GM21528 (cell line): ENCODE measurements at regions not wholly inside any gene's neighbourhood (a gene's known extent, or its start where the extent isn't known, plus 50 kb on each side); places are given as distances from the start of the nearest gene placed in this dataset.
"Not testable (repeated sequence)": the region's sequence is repeated elsewhere in the genome, so short reads cannot be mapped to it uniquely, and the experiment has no call there.

ENCODE experiments used
- ATAC-seq: cut with Tn5 transposase; IDR thresholded peaks from one replicate; pipeline ENCODE4 v1.9.1; 2021; ENCODE audit warnings: mild to moderate bottlenecking, moderate library complexity; ENCODE audit not compliant: unreplicated experiment, low FRiP score

DNA sequence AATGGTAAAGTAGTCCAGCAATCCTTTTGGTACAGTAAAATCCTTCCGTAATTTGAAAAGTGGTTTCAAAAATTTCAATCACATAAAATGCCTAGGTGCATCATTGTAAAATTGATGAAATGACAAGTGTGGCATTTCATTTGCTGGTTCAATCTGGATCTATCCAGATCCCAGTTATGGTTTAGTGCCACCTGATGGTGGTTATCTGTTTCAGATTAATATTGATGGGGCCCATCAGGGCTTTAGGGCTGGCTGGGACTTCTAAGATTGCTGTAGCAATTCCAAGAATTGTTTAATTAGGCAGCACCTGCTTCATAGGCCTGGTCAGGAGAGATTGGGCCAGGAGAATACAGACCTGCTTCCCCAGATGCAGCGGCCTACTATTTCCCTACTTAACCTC is 55.5 kb upstream of the PIK3C3 start:
- no peak for ATAC-seq

DNA sequence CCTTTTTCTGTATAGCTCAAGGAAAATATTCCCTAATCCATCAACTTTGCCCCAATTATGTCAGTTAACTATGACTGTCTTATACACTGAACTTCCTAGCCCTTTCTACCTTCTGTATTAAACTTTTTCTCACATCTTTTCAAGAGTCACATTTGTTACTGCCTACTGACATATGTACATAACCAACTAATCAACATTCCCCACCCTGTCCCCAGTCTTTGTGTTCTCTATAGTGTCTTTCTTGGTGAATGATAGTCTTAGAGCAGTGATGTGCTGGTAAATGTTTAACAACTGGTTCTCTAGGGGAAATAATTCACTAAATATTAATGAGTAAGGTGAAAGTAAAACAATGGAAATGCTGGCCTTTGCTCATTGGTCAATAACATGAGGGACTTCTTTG is 61.6 kb upstream of the PIK3C3 start:
- no peak for ATAC-seq

DNA sequence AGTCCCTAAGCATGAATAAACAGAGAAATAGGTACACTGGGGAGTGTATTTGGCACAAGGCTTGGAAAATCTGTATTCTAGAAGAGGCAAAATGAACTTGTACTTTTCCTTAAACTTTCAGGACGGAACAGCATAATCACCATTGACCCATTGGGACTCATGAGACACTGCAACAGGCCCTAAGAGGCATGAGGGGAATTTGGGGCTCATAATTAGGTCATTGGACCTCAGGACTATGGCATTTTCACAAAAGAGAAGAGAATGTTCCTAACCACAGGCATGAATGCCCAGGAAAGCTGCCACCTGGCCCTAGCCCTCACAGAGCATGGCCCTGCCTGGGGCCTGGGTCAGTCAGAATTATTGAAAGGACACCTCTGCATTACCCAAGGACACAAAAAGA is 67.9 kb upstream of the PIK3C3 start:
- no peak for ATAC-seq

DNA sequence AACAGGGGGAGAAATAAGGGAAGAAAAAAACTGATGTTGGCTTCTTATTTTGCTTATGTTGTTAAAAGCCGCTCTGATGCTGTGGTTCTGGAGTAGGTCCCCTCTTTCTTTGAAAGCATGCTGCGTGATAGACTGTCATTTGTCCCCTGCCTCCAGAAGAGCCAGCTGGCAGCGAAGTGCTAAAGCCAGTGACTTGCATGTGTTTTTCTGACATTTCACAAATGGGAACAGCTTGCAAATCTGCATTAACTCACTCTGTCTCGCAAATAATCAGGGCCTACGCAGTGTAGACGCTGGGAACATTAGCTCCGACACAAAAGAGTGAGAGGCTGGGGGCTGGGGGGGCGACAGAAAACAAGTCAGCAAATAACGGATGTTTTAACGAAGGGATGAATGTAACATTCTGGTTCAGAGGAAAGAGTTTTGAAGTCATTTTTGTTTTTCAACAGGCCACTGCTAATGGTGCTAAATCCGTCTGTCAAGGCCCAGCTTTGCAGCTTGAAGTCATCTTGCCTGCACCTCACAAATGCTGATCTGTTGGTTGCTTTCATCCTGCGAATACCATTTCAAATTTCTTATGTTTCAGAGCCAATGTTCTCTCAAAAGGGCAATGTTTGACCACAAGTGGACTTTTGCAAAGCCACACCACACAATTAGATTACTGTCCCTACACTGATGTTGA is 68.8 kb upstream of the PIK3C3 start:
- ATAC-seq: no peak

DNA sequence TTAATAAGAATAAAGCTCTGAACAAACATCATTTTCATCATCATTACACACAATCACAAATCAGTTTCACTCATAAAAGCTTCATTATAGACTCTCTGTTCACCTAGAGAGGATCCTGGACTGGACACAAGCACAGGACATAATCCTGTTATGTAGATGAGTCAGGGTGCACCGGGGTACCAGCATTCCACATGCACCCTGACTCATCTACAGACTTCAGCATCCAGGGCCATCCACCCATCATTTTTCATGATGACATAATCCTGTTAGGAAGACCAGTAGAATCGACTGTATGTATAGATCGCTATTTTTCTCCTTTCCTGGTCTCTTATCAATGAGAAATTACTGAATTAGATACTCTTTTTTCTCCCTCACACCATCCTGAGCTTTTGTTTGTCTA is 73.7 kb upstream of the PIK3C3 start:
- no peak for ATAC-seq

DNA sequence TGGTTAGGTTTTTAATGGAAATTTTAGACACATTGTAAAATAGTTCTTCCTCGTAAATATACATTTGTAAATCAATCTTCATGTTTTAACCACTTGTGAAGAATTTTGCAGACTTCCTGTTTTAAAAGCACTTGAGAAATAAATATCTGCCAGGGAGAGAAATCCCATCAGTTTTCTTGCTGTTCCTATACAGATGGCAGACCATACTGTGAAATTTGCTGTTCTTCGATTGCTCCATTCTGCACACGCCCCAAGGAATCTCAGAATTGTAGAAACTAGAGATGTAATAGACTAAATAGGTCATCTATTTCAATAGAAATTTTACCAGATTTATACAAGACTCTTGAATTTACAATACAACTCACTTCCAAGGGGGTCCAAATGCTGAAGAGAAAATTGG is 75.8 kb upstream of the PIK3C3 start:
- ATAC-seq: no peak

DNA sequence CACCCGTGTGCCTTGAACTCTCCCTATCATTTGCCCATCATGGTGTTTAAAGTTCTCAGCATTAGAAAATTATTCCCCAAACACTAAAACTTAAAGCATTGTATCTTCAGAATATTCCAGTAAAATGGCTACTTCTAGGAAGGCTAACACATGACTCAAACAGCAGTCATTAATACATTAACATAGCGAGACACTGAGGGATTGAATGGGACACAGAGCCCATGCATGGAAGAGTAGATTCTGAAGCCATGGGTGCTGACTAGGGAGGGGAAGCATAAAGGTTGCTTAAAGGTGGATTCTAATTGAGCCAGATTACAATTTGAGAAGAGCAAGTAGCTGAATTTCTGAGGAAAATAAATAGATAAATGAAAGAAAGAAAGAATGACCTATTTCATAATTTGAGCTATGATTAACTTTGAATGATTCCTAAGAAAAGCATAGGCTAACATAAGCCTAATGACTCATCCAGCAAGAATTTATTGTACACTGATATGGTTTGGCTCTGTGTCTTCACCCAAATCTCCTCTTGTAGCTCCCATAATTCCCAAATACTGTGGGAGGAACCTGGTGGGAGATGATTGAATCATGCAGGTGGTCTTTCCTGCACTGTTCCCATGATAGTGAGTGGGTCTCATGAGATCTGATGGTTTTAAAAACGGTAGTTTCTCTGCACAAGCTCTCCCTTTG is 79.8 kb upstream of the PIK3C3 start:
- no peak for ATAC-seq

DNA sequence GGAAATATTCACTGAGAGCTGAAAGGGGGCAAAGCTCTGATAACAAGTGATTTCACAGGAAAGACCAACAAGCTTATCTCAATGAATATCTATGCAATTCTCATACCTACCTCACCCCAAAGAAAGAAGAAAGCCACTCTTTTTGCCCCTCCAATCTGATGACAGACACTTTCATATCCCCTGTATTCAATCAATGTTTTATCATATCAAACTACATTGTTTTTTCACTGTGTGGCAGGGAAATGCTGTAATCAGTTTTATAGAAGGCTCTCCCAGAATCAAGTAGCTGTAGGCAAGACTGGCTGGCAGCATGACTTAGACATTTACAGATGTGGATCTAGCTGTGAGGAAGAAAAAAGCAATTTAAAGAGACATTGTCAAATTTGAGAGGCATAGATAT is 81.3 kb upstream of the PIK3C3 start:
- no peak for ATAC-seq

DNA sequence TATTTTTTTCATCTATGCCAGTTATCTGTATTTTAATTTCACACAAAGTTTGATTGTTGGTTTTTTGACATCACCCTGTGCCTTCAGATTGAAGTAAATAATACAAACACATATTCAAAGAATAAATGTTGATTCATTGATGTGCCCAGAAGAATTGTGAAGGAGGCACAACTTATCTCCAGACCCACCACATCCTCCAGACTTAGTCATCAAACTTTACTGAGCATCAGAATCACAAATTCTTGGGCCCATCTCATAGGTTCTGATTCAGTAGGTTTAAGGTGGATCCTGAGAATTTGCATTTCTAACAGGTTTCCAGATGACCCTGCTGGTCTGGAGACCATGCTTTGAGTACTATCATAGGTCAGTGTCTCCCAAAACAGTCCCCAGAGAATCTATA is 82.8 kb upstream of the PIK3C3 start:
- no peak for ATAC-seq

DNA sequence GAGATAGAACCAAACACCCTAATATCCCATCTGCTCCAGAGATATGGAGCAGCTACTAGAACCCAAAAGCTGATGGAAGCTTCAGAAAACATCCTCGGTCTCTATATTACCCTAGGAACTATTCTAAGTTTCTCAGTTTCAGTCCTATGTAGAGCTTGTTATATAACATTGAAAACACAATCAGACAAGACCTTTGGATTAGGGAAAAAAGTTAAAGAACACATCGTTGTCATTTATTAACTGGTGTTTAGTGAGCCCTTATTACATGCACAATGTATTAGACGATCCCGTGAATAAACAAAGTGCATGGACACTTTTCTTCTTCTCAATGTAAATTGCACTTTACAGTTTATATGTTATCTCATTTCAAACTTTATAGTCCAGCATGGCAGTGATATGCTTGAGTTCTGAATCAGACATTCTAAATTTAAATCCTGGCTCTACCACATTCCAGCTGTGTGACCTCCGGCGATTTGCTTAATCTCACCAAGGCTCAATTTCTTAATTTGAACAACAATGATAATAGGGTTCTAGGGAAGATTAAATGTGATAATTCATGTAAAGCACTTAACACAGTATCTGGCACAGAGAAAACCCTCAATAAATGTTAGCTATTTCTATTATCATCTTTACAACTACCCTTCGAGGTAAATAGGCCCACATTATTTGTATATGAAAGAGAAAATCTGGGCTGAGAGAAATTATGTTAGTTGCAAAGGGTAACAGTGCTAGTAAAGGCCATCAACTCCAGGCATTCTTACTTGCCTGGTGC is 83.6 kb upstream of the PIK3C3 start:
- no peak for ATAC-seq

DNA sequence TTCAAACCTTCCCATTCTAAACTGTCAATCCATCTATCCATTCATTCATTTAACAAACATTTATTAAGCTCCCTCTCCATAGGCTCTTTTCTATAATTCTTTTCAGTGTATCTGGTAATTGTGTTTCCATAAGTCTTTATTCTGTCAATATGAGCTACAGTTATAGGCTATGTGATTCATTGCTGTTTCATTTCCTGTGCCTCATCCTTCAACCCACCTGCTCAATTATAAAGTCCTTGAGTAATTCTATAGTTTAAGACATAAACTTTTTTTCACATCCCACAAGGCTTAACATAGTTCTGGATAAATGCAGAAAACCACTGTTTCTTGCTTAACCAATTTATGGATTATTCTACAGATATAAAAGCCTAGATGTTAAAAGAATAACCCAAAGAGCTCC is 84.2 kb upstream of the PIK3C3 start:
- ATAC-seq: no peak

DNA sequence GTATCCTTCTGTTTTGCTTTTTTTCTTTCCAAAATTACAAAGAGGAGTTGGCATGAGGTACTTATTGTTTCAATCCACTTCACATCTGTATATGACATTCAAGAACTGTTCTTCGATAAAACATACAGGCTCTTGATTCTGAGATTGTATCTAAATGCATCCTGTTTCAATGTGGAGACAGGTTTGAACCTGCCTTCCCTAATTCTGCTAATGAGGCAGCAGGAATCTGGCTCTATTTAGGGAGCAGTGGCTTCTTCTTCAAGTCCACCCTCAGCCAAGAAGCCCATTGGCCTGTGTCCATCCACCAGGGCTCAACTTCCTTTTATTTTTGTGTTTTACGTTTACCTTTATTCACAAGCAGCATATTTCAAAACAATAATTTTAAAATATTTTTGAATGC is 84.8 kb upstream of the PIK3C3 start:
- ATAC-seq: no peak

DNA sequence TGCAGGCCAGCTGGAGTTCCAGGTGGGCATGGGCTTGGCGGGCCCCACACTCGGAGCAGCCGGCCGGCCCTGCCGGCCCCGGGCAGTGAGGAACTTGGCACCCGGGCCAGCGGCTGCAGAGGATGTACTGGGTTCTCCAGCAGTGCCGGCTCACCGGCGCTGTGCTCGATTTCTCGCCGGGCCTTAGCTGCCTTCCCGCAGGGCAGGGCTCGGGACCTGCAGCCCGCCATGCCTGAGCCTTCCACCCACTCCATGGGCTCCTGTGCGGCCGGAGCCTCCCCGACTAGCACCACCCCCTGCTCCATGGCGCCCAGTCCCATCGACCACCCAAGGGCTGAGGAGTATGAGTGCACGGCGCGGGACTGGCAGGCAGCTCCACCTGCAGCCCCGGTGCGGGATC is 89.2 kb upstream of the PIK3C3 start:
- not testable (repeated sequence) for ATAC-seq

DNA sequence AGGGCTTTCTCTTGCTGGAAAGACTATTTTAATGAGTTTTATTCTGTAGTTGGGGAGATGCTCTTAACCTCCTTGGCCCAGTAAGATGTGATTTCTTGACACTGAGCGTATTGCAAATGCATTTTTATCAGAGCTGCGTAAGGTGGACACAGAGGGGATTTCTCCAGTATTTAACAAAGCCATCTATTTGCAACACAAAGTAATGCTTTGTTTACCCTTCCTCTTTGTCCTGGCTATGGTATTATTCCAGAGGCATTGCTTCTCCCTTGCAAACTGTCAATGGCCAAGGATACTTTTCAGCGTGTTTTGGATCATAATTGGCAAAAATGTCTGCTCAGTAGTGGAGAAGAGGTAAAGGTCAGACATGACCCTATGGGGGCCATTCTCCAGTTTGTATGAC is 90.8 kb upstream of the PIK3C3 start:
- no peak for ATAC-seq

DNA sequence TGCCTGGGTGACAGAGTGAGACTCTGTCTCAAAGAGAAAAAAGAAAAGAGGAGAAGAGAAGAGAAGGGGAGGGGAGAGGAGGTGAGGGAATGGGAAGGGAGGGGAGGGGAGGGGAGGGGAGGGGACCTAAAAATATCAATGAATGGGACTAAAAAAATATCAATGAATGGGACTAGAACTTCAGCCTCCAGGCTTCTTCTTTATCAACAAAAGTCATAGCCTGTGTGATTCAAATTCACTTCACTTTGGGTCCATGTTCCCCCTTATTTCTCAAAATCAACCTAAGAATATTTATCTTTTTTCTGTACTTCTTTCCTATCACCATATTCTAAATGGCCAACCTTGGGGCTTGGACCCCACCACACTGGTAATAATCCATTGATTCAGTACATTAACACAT is 92.1 kb upstream of the PIK3C3 start:
- ATAC-seq: no peak

DNA sequence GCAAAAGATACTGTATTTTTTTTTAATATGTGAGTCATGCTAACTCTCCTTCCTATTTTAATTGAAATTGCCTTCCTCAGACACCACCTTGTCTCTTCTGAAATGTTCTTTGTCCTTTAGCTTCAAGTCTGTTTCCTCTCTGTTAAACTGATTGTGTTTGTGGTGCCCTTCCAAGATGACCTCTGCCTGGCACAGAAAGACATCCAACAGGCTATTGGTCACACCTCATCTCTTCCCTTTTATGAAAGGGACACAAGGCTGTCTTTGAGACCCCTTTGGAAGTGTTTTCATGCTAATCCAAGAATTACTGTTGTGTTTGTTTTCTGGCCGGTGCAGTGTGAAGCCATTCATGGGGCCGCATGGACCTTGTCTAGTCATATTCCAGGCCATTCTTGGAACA is 94.0 kb upstream of the PIK3C3 start:
- no peak for ATAC-seq

DNA sequence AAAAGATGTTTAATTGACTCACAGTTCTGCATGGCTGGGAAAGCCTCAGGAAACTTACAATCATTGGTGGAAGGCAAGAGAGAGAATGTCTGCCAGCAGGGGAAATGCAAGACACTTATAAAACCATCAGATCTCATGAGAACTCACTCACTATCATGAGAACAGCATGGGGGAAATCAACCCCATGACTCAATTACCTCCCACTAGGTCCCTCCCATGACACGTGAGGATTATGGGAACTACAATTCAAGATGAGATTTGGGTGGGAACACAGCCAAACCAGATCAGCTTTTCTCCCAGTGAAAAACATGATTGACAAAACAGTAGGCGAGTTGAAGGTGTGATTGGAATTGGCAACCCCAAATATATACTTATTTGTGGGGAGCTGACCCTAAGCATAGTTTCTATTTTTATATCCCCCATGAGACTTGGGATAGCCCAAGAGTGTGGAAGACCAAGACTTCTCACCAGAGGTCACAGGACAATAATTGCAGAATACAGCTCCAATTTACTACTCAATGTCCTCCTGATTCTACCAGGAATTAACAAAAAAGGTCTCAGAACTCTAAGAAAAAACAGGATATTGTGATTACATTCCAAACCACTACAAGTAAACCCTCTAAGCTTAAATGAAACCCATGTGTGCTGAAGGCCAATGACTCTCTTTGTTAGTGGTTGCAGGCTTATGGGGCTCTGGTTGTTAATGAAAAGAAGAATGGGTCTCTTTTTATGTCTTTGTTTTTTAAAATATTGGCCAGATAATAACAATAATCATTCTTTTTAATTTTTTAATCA is 96.1 kb upstream of the PIK3C3 start:
- ATAC-seq: no peak

DNA sequence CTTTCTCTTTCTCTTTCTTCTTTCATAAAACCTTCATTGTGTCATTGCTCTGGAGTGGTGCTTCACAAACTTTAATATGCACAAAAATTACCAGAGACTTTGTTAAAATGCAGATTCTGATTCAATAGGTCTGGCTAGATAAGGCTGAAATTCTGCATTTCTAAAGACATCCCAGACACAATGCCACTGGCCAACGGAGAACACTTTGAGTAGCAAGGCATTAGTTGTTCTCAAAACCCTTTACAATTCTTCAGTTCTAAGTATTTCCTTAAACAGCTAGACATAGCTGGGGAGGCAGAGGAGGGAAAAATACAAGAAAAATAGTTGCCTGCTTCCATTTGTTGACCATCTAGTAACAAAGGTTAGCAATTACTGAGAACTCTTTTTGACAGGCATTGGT is 101.8 kb upstream of the PIK3C3 start:
- ATAC-seq: no peak

DNA sequence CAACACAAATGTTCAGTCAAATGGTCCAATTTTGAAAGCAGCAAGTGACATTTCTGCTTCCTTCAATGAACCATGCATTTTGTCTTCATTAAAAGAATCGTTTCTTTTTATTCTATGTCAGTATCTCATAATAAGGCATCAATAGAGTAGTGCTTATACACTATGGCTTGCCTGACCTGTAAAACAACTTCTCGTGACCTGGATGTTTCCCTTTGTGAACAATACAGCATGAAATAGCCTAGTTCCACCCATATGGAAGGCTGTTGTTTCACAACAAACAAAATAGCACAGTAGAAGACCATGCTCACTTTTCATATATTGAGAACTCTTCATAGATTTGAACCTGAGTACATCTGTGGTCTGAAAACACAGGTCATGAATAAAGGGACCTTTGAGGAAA is 104.3 kb upstream of the PIK3C3 start:
- ATAC-seq: no peak

DNA sequence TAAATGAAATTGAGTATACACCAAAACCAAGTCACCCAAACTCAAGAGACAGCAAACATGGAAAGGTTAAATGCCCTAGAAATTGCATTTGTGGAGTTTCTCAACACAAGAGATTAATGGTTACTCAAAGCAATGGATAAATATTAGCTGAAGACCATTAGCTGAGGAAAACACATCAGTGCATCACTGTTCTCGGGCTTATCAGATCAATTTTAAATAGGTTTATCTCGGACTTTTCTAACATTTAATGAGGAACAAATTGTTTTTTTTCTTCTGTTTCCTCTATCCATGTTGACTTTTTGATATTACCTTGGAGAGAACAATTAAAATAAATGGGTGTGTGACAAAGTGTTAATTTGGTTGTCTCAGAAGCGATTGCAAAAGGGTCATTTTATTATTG is 105.4 kb upstream of the PIK3C3 start:
- no peak for ATAC-seq

DNA sequence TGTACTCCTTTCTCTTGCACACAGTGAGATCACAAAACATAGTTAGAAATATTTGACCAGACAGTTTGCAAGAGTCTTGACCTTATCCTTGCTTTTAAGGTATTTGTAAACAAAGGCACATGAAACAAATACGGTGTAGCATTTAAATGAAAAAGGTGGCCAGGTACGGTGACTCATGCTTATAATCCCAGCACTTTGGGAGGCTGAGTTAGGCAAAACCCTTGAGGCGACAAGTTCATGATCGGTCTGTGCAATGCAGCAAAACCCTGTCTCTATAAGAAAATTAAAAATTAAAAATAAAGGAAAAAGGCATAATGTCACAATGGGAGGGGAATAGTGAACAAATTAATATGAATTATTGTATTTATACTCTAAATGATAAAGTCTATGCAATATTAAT is 109.5 kb upstream of the PIK3C3 start:
- no peak for ATAC-seq
